ENCODE measurements at regions not wholly inside any gene's neighbourhood (a gene's known extent, or its start where the extent isn't known, plus 50 kb on each side); places are given as distances from the start of the nearest gene placed in this dataset.
"Not testable (repeated sequence)": the region's sequence is repeated elsewhere in the genome, so short reads cannot be mapped to it uniquely, and the experiment has no call there.

- H3K27me3 Mint-ChIP-seq (ENCODE audit: low read depth); H3K4me3 Mint-ChIP-seq; H3K27ac Mint-ChIP-seq; H3K4me1 Mint-ChIP-seq: not testable (repeated sequence)
- peaks cover 61% of the 10 kb centered on the region for H3K9me3 Mint-ChIP-seq
- peaks cover 19% of the 10 kb centered on the region for H3K36me3 Mint-ChIP-seq (ENCODE audit: low read depth)
Measured at GRCh38 chr9:40884902-40885490, 243.5 kb downstream of the FOXD4L6 start.

DNA sequence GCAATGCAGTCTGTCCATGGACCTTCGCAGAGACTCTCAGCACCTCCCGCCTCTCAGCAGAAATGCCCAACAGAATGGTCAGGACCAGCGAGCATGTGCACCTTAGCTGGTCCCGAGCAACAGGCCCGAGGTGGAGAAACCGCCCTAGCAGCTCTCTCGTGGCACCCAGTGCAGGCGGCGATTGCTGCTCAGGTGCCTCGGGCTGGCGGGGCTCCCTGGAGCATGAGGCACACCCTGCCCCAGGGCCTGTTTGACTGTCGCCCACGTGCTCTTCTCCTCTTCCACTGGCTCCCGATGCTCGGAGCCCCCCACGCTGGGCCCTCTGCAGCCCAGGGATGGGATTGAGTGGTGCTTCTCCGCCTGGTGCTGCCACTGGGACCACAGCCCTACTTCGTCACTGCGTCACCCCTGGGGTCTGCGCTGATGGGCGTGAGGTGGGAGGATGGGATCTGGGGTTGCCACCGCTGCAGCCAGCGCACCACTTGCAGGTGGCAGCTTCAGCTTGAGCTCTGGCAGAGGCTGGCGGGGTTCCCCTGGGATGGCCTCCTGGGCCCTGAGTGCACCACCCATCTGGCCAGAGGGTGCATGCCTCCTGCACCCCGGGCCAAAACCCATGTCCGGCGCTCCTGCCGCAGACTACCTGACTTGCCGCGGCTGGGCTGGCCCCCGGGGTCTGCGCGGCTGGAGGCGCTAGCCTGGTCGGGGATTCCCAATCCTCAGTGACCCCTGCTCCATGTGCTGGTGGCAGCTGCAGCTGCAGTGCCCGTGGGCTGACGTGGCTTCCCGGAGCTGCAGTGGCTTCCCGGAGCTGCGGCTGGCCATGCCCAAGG is 244.2 kb downstream of the FOXD4L6 start:
- TF ChIP-seq CTCF (IDR thresholded peaks at IDR 0.05; ENCODE audit: unreplicated experiment in 3 of 3): no peak
- Mint-ChIP-seq H3K27me3 (ENCODE audit: low read depth) (no peaks in the 10 kb centered on the region), H3K4me3 (no peak overlapping the region), H3K36me3 (ENCODE audit: low read depth) (peaks cover 20% of the 10 kb centered on the region), H3K9me3 (peaks cover 64% of the 10 kb centered on the region), H3K27ac (no peak overlapping the region), H3K4me1 (no peaks in the 10 kb centered on the region)

GRCh38 chr9:40883423-40884071 is 244.9 kb downstream of the FOXD4L6 start:
- H3K27ac Mint-ChIP-seq; H3K4me3 Mint-ChIP-seq; H3K27me3 Mint-ChIP-seq (ENCODE audit: low read depth); H3K4me1 Mint-ChIP-seq: not testable (repeated sequence)
- peaks cover 62% of the 10 kb centered on the region for H3K9me3 Mint-ChIP-seq
- peaks cover 20% of the 10 kb centered on the region for H3K36me3 Mint-ChIP-seq (ENCODE audit: low read depth)

DNA sequence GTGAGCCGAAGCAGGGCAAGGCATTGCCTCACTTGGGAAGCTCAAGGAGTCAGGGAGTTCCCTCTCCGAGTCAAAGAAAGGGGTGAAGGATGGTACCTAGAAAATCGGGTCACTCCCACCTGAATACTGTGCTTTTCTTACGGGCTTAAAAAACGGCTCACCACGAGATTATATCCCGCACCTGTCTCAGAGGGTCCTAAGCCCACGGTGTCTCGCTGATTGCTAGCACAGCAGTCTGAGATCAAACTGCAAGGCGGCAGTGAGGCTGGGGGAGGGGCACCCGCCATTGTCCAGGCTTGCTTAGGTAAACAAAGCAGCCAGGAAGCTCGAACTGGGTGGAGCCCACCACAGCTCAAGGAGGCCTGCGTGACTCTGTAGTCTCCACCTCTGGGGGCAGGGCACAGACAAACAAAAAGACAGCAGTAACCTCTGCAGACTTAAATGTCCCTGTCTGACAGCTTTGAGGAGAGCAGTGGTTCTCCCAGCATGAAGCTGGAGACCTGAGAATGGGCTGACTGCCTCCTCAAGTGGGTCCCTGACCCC is 254.7 kb downstream of the FOXD4L6 start:
- Mint-ChIP-seq H3K9me3 (peaks cover 65% of the 10 kb centered on the region), H3K36me3 (ENCODE audit: low read depth) (peaks cover 20% of the 10 kb centered on the region)
- not testable (repeated sequence) for H3K4me1 Mint-ChIP-seq; H3K27ac Mint-ChIP-seq; H3K27me3 Mint-ChIP-seq (ENCODE audit: low read depth); H3K4me3 Mint-ChIP-seq

DNA sequence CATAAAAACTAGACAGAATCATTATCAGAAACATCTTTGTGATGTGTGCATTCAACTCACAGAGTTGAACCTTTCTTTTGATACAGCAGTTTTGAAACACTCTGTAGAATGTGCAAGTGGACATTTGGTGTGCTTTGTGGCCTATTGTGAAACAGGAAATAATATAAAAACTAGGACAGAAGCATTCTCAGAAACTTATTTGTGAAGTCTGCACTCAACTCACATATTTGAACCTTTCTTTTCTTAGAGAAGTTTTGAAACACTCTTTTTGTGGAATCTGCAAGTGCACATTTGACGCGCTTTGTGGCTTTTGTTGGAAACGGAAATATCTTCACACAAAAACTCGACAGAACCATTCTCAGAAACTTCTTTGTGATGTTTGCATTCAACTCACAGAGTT is 260.0 kb downstream of the FOXD4L6 start:
- not testable (repeated sequence) for H3K27ac Mint-ChIP-seq; H3K4me3 Mint-ChIP-seq; H3K27me3 Mint-ChIP-seq (ENCODE audit: low read depth); H3K4me1 Mint-ChIP-seq
- Mint-ChIP-seq H3K36me3 (ENCODE audit: low read depth) (peaks cover 16% of the 10 kb centered on the region), H3K9me3 (peaks cover 57% of the 10 kb centered on the region)

Measured in nephron (organoid).